Stimulated activated CD4-positive, alpha-beta T cell treated with anti-CD3 and anti-CD28 coated beads, Interleukin-15, amount 100 ng/mL, for 48 hours (primary cell): ENCODE measurements at regions not wholly inside any gene's neighbourhood (a gene's known extent, or its start where the extent isn't known, plus 50 kb on each side); places are given as distances from the start of the nearest gene placed in this dataset.
"Not testable (repeated sequence)": the region's sequence is repeated elsewhere in the genome, so short reads cannot be mapped to it uniquely, and the experiment has no call there.

Source experiments
- DNase-seq, 2 donors: peaks; one replicate each; pipeline ENCODE4 v3.0.0-alpha.2; 2020; ENCODE audit warnings: low read depth in 2 of 2

DNA sequence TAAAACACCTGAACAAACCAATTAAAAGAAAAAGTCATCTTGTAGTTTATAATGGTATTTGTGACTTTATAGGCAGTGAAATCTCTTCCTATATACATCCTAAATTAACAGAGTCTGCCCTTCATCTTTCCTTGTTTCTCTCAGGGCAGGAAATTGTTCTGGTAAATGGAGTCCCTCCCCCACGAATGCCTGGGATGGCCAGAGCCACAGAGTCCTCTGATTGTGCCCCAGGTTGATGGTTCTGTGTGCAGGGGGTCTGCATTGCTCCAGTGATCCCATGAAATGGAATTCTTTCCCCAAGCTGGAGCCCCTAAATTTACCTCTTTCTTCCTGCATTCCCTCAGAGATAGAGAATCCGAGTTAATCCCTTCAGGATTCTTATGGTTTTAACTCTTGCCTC lies 155.5 kb downstream of the MTX2 start:
- no peak for DNase-seq

DNA sequence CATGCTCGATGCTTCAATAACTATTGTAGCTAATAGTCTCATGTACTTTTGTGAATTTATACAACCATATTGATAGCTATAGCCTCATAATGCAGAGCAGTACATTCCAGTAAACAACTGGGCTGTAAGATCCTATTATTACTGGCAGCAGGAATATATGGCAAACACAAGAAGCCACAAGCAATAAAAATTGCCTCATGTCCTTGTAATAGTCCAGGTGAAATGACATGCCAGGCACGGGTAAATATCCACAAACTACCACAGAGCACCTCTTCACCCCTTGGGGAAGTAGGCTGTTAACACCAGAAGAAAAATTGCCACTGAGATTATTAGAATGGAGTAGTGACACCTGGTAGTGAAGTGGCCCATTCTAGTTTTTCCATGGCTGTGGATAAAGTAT lies 158.3 kb downstream of the MTX2 start:
- no peak for DNase-seq

GRCh38 chr2:176428944-176429469 lies 159.8 kb downstream of the MTX2 start:
- not testable (repeated sequence) for DNase-seq

DNA sequence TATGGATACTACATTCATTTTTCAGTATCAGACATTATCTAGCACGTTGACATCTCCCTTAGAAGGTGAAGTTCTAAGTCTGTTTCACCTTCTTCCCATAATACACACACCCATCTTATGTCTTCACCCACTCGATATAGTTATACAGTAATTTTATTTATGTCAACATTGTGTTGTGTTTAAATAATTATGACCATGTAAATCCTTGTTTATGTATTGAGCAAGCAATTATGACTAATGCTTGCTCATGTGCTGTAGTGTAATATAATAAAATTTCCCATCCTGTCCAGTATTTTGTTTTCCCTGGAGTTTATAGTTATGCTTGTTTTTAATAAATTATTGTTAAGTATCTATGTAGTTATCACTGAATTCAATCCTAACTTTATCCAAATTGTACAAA lies 163.2 kb downstream of the MTX2 start:
- no peak for DNase-seq

DNA sequence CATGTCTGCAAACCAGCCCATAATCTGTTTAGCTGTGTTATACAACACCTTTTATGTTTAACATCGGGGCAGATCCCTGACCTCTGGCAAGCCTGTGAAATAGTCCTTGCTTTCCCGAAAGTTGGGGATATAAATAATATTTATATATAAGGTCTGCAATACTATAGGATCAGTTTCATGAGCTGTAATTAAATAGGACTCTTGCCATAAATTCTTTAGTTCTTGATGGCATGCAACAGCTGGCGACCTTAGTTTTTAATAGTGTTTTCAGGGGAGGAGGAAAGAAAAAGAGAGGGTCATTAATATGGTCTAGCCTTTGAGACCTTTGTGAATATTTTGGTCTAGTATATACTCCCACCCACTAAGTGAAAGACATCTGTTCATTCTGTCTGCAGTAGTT lies 166.5 kb downstream of the MTX2 start:
- no peak for DNase-seq

DNA sequence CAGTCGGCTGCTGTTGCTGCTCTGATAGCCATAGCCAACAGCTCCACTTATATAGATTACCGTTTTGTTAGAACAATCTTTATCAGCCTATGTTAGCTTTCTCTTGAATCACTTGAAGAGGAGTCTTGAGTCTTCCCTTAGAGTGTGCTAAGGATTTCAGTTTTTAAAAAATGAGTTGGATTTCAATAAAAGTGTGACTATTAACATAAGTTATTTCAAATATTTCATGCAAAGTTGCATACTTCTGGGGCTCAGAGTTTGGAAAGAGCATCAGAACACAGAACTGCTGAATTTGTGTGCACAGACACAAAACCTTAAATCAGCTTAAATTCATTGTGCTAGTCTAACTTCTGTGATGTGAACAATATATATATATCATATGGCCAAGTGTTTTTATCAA lies 174.7 kb downstream of the MTX2 start:
- no peak for DNase-seq

- no peak for DNase-seq
These were observed 176.7 kb downstream of the MTX2 start for GRCh38 chr2:176445956-176446355.

GRCh38 chr2:176446718-176447414 lies 177.6 kb downstream of the MTX2 start:
- no peak for DNase-seq

GRCh38 chr2:176447616-176448015 lies 178.4 kb downstream of the MTX2 start:
- no peak for DNase-seq

- no peak for DNase-seq
These were observed 180.6 kb downstream of the MTX2 start for GRCh38 chr2:176449852-176450251.

DNA sequence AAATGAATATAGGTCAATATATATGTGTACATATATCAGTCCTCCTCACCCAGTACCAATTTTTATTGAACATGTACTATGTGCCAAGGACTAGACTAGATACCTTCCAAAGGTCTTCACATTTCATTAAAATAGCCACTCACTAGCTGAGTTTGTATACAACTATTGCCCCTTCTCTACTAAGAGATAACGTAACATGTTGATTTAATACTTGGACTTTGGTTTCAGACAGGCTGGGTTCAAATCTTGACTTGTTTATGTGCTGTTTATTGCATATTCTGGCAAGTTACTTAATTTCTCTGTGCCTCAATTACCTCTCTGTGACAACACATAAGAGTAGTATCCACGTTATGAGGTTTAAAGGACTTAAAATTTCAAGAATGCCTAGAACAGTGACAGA lies 184.5 kb downstream of the MTX2 start:
- DNase-seq, result no peak

- peak; percentile 58 to 74 for DNase-seq
These were observed 185.9 kb downstream of the MTX2 start for GRCh38 chr2:176454893-176455815.

DNA sequence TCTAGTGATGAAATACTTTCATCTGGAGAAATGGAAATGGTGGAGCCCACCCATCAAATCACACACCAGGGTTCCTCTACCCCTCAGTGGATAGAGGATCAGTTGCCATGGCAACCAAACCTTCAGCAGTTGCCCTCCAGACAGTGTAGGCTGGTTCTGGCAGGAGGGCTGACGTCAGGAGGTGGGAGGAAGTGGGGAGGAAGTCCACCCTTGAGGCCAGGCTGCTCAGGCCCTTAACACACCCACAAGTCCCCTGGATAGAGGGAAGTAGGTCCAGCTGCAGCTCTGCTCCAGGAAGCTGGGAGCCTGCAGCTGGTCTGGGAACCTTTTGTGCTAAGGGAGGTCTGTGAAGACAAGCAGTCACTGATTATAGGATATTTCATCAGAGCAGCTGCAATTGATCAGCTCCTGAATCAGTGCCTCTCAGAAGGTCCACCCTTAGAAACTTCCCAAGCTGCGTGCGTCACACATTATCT lies 186.6 kb downstream of the MTX2 start:
- no peak for DNase-seq

GRCh38 chr2:176457481-176457880 lies 188.2 kb downstream of the MTX2 start:
- no peak for DNase-seq

DNA sequence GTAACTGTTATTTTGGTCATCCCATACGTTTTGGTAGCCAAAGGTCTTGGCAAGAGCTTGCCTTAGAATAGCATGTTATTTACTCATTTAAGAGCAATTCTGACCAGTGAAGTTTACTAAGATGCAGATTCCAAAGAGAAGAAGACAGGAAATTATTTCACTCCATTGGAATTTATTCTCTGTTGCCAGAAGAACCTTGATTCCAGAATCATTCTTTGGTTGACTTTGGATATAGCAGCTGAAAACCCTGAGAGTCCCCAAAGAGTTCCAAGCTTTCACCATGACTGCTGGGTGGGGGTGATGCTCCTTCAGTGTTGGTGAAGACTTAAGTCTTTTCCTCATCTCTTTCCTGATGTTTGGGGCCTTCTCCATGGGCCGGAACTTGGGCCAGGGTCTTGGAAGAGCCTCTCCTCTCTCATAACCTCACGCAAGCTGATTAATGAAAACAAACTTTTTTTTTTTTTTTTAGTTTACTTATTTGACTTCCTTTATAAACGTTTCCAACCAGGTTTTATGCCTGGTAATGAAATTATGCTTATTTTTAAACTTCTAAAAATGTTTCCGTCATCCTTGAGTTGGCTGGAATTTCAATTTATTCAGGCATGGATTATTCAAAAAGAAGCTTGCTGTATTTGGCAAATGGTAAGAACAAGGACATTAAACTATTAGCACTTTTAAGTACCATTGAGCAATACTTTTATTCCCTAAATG lies 192.0 kb downstream of the MTX2 start:
- no peak for DNase-seq

- DNase-seq, result no peak
These were observed 192.8 kb downstream of the MTX2 start for GRCh38 chr2:176461809-176462670.

- no peak for DNase-seq
These were observed 194.3 kb downstream of the MTX2 start for GRCh38 chr2:176463546-176463945.

- no peak for DNase-seq
These were observed 195.8 kb downstream of the MTX2 start for GRCh38 chr2:176464886-176465564.

DNA sequence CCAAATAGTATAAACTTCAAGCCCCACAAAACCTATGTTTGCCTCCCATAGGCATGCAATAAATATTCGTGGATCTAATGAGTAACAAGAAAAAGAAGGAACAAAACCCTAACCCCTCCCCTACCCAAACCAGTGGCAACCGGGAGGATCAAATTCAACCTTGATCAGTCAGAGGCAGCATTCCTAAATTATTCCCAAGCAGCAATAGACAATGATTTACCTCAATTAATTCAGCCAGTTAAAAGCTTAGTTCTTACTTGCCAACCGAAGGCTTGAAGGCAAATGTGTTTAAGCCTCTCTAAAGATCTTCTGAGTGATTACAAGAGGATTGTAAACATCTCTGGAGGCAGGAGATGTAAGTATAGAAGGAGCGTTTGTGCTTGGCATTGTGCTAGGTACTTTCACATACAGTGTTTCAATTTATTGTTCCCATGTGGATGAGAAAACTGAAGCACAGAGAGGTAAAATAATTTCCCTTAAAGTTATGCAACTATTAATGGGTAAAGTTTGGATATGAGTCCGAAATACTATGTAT lies 197.7 kb downstream of the MTX2 start:
- DNase-seq, result no peak

- DNase-seq, result no peak
These were observed 198.4 kb downstream of the MTX2 start for GRCh38 chr2:176467595-176467994.
